A673 (cell line): ENCODE measurements at regions not wholly inside any gene's neighbourhood (a gene's known extent, or its start where the extent isn't known, plus 50 kb on each side); places are given as distances from the start of the nearest gene placed in this dataset.

ENCODE experiments used
- EZH2 ChIP-seq: fragments of 200-600 bp; sonication (generic); IDR thresholded peaks from 2 replicates; pipeline ENCODE4 v1.6.1; 2017; ENCODE audit warnings: borderline replicate concordance, low read depth, mild to moderate bottlenecking, mixed read lengths, antibody characterized with exemption, low read length; ENCODE audit not compliant: poor library complexity, severe bottlenecking
- TF ChIP-seq, protein P1 (sequence below): fragments of 300-800, 200-600 bp; sonication (generic); conservative IDR thresholded peaks from 2 replicates; pipeline ENCODE4 v1.5.1; 2017; ENCODE audit warnings: low read depth, mild to moderate bottlenecking, antibody characterized with exemption, low read length, moderate library complexity, mixed read lengths

DNA sequence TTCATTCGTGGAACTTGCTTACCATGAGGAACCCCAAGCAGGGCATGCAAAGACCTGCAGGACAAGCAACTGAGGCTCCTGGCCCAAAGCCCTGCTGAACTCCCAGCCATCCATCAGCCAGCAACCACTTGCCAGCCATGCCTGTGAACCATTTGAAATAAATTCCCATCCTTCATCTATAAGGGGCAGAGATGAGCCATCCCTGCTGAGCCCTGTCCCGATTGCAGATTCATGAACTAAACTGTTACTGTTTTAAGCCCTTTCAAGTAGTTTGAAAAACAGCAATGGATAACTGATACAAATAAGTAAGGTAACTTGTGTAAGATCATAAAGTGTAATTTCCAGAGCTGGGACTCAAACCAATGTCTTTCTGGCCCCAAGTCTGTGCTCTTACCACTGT is 114.4 kb upstream of the WSCD1 start:
- TF ChIP-seq, protein P1, sequence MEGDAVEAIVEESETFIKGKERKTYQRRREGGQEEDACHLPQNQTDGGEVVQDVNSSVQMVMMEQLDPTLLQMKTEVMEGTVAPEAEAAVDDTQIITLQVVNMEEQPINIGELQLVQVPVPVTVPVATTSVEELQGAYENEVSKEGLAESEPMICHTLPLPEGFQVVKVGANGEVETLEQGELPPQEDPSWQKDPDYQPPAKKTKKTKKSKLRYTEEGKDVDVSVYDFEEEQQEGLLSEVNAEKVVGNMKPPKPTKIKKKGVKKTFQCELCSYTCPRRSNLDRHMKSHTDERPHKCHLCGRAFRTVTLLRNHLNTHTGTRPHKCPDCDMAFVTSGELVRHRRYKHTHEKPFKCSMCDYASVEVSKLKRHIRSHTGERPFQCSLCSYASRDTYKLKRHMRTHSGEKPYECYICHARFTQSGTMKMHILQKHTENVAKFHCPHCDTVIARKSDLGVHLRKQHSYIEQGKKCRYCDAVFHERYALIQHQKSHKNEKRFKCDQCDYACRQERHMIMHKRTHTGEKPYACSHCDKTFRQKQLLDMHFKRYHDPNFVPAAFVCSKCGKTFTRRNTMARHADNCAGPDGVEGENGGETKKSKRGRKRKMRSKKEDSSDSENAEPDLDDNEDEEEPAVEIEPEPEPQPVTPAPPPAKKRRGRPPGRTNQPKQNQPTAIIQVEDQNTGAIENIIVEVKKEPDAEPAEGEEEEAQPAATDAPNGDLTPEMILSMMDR, result no peak
- TF ChIP-seq EZH2, result no peak
